ENCODE measurements at regions not wholly inside any gene's neighbourhood (a gene's known extent, or its start where the extent isn't known, plus 50 kb on each side); places are given as distances from the start of the nearest gene placed in this dataset.

GRCh38 chr22:19657252-19658056, 56.8 kb upstream of the SEPTIN5 start:
- Histone ChIP-seq H3K4me3 (replicated peaks in 1 of 2; ENCODE audit: low read depth in 1 of 2, low read length in 2 of 2) (no peak overlapping the region), H3K27ac (ENCODE audit: low read depth, low read length) (no peak overlapping the region), H3K36me3 (ENCODE audit: control insufficient read depth in 1 of 2, insufficient read depth in 2 of 2, low read length in 2 of 2) (no peaks in the 10 kb centered on the region), H3K9me2 (ENCODE audit: insufficient read depth) (no peaks in the 10 kb centered on the region), H3K4me1 (ENCODE audit: control insufficient read depth in 1 of 2, insufficient read depth in 2 of 2, low read length in 2 of 2) (no peaks in the 10 kb centered on the region), H3K79me2 (ENCODE audit: insufficient read depth, low read length) (no peaks in the 10 kb centered on the region), H3K27me3 (ENCODE audit: insufficient read depth, low read length) (no peaks in the 10 kb centered on the region), H2AFZ (ENCODE audit: low read depth, low read length, poor library complexity, severe bottlenecking) (no peak overlapping the region), H4K20me1 (ENCODE audit: insufficient read depth) (no peaks in the 10 kb centered on the region), H3K9ac (ENCODE audit: low read length) (no peak overlapping the region), H3K9me3 (ENCODE audit: control insufficient read depth in 1 of 2, insufficient read depth in 1 of 2, low read depth in 1 of 2, low read length in 2 of 2) (no peaks in the 10 kb centered on the region), H3K4me2 (ENCODE audit: low read length) (no peak overlapping the region)
- POLR2A ChIA-PET, result no interaction called here
- no peak for ATAC-seq
- TF ChIP-seq CTCF (IDR thresholded peaks at IDR 0.05 in 2 of 3, conservative IDR thresholded peaks at IDR 0.05 in 1 of 3; ENCODE audit: borderline replicate concordance in 1 of 3, insufficient read depth in 1 of 3, low read depth in 2 of 3, low read length in 2 of 3) (no peak), EGR1 (IDR thresholded peaks at IDR 0.05; ENCODE audit: low read depth) (no peak)
- RAD21 ChIA-PET (ENCODE audit: low non-redundant PET in 1 of 2, low total read pairs in 2 of 2, uncharacterized antibody in 2 of 2, unreplicated experiment in 2 of 2), result no interaction called here
- DNase-seq (ENCODE audit: low read depth, low spot score), result no peak
- intact Hi-C loops (cut with micrococcal nuclease), result no loop called here
- CTCF ChIA-PET, result no interaction called here
- BruUV-seq (replicated peaks), result no TSS peak

- Histone ChIP-seq H3K4me2 (ENCODE audit: low read length) (no peak overlapping the region), H3K4me1 (ENCODE audit: control insufficient read depth in 1 of 2, insufficient read depth in 2 of 2, low read length in 2 of 2) (no peaks in the 10 kb centered on the region), H3K9me3 (ENCODE audit: control insufficient read depth in 1 of 2, insufficient read depth in 1 of 2, low read depth in 1 of 2, low read length in 2 of 2) (no peaks in the 10 kb centered on the region), H3K27me3 (ENCODE audit: insufficient read depth, low read length) (no peaks in the 10 kb centered on the region), H3K27ac (ENCODE audit: low read depth, low read length) (no peak overlapping the region), H4K20me1 (ENCODE audit: insufficient read depth) (no peaks in the 10 kb centered on the region), H3K36me3 (ENCODE audit: control insufficient read depth in 1 of 2, insufficient read depth in 2 of 2, low read length in 2 of 2) (no peaks in the 10 kb centered on the region), H3K4me3 (replicated peaks in 1 of 2; ENCODE audit: low read depth in 1 of 2, low read length in 2 of 2) (no peak overlapping the region), H2AFZ (ENCODE audit: low read depth, low read length, poor library complexity, severe bottlenecking) (no peak overlapping the region), H3K79me2 (ENCODE audit: insufficient read depth, low read length) (no peaks in the 10 kb centered on the region), H3K9me2 (ENCODE audit: insufficient read depth) (no peaks in the 10 kb centered on the region), H3K9ac (ENCODE audit: low read length) (no peak overlapping the region)
- no peak for DNase-seq (ENCODE audit: low read depth, low spot score)
- intact Hi-C loops (cut with micrococcal nuclease), result no loop called here
- ChIA-PET POLR2A (no interaction called here), RAD21 (ENCODE audit: low non-redundant PET in 1 of 2, low total read pairs in 2 of 2, uncharacterized antibody in 2 of 2, unreplicated experiment in 2 of 2) (no interaction called here), CTCF (no interaction called here)
- no TSS peak for BruUV-seq (replicated peaks)
- TF ChIP-seq SP1 (IDR thresholded peaks at IDR 0.05; ENCODE audit: low read depth) (no peak), TCF7L2 (IDR thresholded peaks at IDR 0.05; ENCODE audit: borderline replicate concordance, extremely low read depth, insufficient read depth, insufficient read length) (no peak), EGR1 (IDR thresholded peaks at IDR 0.05; ENCODE audit: low read depth) (no peak), MAX (IDR thresholded peaks at IDR 0.05) (no peak)
- no peak for ATAC-seq
Measured at GRCh38 chr22:19658057-19658966, 56.0 kb upstream of the SEPTIN5 start.
